Cerebellar cortex (tissue), 1 donor: ENCODE measurements at regions not wholly inside any gene's neighbourhood (a gene's known extent, or its start where the extent isn't known, plus 50 kb on each side); places are given as distances from the start of the nearest gene placed in this dataset.

Experiments used
- DNase-seq: peaks from one replicate; pipeline ENCODE4 v3.0.0-alpha.2; 2015; ENCODE audit warnings: low spot score

DNA sequence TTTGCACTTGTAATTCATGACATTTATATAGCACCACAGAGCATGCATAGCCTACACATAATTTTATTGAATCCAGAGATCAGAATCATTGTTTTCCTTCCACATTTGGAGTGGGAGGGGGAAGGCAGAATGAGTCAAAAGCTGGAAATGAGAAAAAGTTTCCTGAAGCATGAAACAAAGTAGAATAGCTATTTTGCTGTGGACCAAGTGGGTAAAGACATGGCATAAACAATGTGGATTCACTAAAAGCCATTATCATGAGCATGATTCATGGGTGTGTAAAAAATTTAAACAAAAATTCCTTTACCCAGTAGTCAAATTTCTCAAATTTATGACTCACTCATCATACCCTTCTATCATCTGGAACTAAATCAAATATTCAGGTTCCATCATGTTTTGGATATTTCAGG, 97.9 kb downstream of the YIPF5 start:
- DNase-seq, result no peak

DNA sequence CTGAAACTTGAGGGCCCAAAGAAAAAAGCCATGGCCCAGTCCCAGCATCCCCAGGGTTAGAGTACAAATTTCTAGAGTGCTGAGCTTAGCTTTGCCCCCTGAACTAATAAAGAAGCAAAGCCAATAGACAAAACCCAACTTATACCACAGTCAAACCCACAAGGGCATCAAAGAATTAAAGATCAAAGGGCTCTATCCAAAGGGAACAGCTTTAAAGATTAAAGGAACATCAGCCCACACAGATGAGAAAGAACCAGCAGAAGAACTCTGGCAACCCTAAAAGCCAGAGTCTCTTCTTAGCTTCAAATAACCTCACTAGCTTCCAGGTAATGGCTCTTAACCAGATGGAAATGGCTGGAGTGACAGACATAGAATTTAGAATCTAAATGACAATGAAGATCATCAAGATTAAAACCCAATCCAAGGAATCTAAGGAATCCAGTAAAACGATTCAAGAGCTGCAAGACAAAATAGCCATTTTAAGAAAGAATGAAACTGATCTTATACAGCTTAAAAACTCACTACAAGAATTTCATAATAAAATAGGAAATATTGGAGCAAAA, 93.9 kb downstream of the YIPF5 start:
- no peak for DNase-seq

DNA sequence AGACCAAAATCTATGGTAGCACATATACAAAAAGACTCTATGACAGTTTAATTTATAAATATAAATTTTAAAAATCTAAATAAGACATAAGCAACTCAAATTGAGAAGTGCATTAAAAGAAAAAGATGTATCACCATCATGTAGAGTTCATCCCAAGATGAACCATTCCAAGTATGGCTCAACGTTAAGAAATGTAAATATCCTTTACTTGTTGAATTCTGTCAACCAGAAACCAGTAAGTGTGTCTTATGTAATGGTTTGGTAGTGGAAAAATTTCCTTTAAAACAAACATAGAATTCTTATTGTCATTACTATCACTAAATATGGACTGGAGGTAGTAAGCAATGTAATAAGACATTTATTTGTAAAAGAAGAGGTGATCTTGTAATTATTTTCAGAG, 87.3 kb downstream of the YIPF5 start:
- no peak for DNase-seq

DNA sequence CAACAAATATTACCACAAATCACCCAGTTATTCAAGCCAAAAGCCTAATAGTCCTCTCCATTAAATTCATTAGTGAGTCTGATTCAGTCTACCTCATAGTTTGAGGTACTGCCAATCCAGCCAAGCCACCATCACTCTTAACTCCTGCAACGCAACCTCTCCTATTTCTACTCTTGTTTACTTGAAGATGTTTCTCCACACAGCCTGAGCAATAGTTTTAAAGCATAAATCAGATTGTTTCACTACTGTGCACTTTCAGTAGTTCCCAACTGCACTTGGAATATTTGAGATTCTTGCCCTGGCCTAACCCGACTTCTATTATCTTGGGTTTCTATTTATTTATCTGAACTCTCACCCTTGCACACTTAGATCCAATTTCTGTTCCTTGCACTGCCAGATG, 85.5 kb downstream of the YIPF5 start:
- no peak for DNase-seq

DNA sequence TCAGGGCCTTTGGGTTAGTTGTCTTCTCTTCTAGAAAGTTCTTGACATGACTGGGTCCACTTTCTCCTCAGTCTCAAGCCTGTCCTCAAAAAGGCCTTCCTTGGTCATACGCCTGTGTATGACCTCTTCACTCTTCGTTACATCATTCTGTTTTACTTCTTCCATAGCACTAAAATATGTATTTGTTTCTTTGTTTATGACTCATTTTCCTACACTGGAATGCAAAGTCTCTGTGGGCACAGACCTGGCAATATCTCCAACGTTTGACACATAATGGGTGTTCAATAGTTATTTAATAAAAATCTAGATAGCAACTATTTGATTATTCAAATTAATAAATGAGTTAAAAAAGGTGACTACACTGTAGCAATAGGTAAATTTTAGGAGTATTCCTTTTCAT, 85.1 kb downstream of the YIPF5 start:
- DNase-seq, result no peak

DNA sequence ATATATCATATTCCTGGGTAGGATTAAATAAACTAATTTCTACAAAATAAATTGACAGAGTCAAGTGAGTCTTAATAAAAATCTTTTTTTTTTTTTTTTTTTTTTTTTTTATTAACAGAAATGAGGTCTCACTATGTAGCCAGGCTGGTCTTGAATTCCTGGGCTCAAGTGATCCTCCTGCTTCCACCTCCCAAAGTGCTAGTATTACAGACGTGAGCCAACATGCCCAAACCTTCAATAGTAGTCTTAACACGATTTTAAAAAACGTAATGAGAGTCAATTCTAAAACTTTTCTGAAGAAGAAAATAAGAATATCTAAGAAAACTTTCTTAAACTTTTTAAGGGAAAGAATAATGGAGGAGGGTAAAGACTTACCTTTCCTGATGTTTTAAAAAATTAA, 84.2 kb downstream of the YIPF5 start:
- DNase-seq, result no peak

DNA sequence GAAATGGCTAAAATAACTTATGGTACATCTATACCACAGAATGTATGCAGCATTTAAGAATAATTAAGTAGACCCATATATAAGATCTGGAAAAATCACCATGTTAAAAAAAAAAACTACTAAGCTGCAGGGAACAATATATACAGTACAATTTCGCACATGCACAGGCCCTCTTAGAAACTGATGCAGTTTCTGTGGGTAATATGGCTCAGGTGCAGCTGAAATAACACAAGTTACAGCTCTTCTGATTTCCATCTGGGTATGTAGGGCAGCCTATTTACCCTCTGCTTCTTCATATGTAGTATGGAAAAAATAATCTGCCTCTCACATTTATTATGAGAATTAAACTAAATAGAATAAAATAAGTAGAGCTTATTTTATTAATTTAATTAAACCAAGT, 82.9 kb downstream of the YIPF5 start:
- no peak for DNase-seq

DNA sequence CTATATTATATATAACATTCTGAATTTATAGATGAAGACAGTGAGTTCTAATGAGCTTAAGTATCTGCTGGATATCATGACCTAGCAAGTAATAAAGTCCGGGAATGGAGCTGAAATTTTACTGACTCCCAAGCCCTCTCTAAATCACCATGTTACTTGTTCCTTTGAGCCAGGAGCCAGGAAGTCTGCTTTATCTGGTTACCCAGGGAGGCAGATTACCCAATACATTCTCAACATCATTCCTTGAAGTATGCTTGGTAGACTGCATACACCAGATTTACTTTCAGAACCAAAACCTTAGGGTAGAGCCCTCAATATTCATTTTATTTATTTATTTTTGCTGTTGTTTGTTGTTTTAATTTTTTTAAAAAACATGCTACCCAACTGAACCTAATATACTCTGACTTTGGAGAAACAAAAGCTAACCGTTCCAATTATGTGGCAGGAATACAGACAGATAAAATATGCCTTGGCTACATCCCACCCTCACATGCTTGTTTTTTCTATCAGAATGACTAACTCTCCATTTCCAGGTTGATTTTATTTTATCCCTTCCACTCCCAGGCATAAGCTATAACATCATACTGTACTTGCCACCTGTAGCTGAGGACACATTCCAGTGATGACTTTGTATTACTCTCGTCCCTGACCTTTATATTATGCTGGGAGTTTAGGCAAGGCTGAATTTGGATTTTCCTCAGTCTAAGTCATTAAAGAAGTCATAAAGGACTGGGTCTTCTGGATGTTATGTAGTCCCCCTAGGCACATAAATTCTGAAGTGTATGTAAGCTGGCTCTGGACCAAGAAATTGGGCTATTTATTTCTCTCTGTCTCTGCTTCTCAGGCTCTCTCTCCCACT, 82.0 kb downstream of the YIPF5 start:
- no peak for DNase-seq

DNA sequence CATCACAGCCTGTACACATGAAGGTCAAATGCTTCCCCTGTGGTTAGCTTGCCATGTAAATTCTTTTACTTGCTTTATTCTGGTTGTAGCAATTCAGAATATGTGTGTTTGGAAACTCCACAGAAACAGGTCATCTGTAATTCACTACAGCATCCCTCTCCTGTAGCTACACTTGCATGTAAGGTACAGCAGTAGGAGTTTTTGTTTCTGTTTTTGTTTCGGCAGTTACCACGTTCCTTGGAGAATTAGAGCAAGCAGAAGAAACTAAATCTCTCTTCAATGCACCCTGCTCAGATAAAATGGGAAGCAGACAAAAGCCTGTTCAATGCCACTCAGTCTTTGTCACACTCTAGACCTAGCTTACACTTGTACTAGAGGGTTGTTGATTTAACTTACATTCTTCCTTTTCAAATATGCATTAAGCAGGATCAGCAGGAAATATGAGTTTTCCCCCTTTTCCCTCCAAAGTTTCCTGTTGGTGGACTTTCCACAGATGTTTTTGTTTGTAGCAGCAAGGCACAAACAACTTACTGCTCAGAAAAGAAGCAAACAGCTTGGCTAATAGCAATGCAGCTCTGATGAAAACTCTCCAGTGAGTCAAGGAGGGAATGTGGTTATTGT, 80.9 kb downstream of the YIPF5 start:
- no peak for DNase-seq

DNA sequence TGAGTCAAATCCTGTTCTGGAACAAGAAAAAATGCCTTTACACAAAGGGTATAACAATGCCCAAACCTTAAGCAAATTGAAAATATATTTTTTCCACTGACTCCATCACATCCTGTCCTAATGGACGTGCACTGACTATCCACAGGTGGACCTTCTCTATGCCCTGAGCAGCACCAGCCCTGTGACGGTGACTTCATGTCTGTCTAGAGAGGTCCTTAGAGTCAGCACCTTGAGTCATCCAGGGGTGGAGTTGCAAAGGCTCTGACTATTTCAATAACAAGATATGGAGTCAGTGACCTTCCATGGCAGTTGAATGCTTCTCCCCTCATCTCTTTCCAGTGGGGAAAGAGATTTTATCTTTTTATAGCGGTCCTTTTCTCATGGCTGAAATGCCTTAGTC, 78.0 kb downstream of the YIPF5 start:
- no peak for DNase-seq

DNA sequence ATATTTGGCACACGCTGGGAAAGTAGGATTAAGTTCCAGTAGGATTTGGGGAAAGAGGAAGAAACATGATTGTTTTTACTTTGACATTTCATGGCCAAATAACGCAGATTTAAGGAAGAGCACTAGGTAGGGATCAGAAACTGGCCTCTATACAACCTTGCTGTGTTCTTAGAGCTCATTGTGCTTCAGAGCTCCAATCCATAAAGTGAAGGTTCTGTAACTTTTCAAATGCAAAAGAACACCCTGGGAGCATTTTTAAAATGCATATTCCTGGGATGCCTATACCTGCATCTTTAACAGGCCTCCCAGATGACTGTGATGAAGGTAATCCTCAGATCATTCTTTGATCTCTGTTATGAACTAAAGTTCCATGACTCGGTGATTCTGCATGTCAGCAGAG, 77.1 kb downstream of the YIPF5 start:
- DNase-seq, result no peak

DNA sequence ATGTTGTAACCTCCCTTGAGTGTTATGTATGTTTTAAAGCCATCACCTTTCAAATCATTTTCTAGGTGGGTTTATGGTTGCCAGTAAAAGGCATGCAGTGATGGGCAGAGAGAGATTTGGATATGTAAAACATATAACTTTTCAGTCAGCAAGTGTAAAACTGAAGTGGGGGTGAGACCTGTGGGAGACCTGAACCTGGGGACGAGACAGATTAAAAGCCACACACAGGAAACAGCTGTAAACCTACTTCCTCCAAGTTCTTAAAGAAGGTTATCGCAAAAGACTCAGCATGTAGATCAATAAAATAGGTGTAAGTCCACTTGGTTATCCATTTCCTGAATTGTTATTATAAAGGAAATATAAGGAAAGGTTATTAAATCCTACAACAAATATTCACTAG, 76.6 kb downstream of the YIPF5 start:
- no peak for DNase-seq

DNA sequence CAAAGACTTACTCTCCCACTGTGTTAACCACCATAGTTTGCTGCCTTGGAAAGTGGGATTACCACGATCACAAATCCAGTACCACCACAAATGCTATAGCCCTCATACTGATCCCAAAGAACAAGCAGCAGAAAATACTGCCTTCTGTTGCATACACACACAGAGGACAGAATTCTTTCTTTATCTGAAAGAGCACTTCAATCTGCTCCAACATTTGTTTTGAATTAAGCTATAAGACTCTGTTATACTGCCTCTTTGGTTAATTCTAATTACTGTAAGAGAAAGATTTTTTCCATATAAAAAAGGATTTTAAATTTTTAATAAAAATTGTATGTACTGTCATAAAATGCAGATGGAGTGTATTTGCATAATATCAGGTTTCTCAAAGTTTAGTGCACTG, 69.8 kb downstream of the YIPF5 start:
- DNase-seq, result no peak

DNA sequence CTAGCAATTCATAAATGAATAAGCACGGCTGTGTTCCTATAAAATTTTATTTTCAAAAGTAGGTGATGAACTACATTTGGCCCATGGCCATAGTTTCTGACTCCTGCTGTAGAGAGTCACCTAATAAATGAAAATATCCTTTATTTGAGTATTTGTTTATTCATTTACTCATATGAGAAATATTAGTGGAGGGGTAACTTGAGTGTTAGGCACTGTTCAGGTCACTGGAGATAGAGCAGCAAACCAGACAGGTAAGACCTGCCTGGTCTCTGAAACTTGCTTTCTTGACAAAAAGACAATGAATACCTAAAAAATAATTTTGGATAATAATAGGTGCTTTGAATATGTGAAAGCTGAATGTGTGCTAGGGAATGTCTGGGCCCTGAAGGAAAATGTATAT, 68.8 kb downstream of the YIPF5 start:
- no peak for DNase-seq

DNA sequence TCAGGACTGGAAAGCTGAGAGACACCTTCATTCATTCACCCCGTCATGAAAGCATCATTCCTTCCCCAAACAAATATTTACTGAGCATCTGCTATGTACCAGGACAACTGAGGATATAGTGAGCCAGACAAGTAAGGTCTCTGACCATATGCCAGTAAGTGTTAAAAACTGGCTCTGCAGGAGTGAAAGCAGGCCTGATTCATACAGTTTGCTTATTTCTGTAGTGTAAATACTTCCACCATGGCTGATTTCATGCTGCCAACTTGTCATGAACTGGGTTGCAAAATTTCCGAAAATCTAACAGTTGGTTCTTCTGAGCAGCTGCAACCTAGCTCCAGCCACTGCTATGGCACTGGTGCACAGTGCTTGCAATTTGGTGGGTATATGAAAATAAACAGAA, 68.1 kb downstream of the YIPF5 start:
- no peak for DNase-seq

DNA sequence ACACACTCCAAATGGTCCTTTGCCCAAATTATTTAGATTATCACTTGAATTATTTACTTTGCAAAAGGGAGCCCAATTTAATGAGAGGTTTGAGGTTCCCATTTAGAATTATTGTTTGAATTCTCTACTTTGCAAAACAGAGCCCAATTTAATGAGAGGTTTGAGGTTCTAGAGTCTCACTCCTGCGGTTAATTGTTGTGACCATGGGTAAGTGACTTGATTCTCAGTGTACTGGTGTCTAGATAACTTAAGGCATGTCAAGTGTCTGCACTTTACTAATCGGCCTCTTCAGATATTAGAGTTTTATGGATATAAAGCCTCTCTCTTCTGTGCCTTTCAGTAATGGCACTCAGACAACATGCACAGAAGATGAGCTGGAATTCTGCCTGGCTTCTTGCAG, 67.5 kb downstream of the YIPF5 start:
- no peak for DNase-seq

DNA sequence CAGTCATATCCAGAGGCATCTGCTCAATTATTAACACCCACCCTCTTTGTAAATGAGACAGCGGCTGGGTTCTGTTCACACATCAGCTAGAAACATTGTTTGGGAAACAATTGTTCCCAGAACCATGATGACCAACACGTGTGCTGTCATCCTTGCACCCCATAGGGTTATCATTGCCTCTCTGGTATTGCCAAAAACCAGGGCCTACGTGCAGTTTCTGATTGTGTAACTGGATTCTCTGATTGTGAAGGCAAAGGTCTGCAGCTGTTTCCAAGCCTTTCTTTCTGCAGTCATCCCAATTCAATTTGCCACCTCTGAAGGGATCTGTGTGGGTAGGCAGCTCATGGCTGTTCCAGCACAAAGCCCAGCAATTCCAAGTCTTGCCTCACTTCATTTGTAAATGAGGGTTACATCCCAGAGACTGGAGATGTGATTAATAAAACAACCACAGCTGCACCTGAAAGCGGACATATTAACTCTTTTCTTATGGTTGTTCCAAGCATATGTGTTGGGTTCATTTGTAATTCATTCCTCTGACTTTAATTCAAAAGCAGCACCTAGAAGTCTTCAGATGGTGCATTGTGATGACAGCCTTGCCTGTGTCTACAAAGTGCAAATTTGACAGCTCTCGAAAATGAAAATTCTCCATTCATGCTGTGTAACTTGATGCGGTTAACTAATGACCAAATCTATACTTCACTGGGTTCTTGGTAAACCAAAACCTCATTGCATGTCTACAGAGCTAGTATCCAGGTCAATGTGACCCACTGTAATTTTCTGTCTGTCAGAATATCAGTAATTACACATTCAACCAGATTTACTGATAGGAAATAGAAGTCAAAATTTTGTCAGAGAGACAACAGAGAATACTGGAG, 66.6 kb downstream of the YIPF5 start:
- no peak for DNase-seq

DNA sequence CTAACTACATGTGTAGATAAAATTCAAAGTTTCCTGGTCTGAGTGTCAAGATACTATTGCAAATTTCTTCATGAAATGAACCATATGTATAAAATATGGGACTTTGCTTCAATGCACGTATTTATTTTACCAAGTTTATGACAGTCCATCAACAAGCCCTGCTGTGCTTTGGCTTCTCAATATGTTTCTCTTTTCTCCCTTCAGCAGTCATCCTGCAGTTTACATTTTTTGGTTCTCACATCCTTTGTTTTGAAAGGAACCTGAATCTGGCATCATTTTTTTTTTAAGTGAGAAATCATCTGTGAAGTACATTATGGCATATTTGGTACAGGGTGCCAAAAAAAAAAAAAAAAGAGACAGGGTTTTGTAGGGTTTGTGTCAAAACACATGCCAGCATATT, 65.1 kb downstream of the YIPF5 start:
- DNase-seq, result no peak

DNA sequence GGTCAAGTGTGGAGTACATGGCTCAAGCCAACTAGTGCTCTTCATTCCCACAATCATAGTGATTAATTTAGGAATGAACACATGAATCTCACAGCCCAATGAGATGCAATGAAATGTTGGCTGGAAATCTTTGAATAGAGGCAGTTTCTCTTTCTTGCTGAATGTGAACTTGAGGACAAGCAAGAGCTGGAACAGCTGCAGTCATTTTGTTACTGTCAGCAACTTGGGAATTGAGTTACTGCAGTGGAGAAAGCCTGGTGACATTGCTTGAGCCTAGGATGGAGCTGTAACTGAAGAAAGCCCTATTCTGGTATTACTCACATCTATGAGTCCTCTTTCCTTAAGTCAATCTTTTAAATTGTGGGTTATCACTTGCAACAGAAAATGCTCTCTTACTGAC, 62.3 kb downstream of the YIPF5 start:
- no peak for DNase-seq
